K562 (cell line): ENCODE measurements at regions not wholly inside any gene's neighbourhood (a gene's known extent, or its start where the extent isn't known, plus 50 kb on each side); places are given as distances from the start of the nearest gene placed in this dataset.

ENCODE experiments used
- ATAC-seq: fragments of 200-7000 bp; cut with Tn5 transposase; 3 replicates; pipeline ENCODE4 v1.9.1; 2020; ENCODE audit warnings: moderate library complexity
- BruUV-seq: library from RNA; stranded (reverse); fragments of 400-500 nt; replicated peaks from 2 replicates; lab custom pipeline; 2021; lab: Mats Ljungman, UMichigan
- CTCF ChIA-PET: fragments of 300-600 bp; formaldehyde crosslinking; extraction: SDS; loops from one replicate; lab custom pipeline; 2021; ENCODE audit warnings: low intra/inter-chr PET ratio; lab: Yijun Ruan, JAX
- POLR2A ChIA-PET: fragments of 300-600, 350-650 bp; sonication (Branson Sonifier 250); formaldehyde crosslinking; extraction: SDS; loops from one replicate; lab custom pipeline; 2021; ENCODE audit warnings: antibody characterized with exemption, inconsistent platforms; lab: Yijun Ruan, JAX
- DNase-seq, 4 experiments: peaks; one replicate each; pipeline versions ENCODE4 v3.0.0 to v3.0.0-alpha.2; 2011 to 2018; ENCODE audit warnings: low spot score in 3 of 4, mixed read lengths in 3 of 4; ENCODE audit errors: extremely low read depth in 1 of 4
- FAIRE-seq: peaks from 2 replicates; lab custom pipeline; 2011; peaks lifted over from hg19 to GRCh38; lab: Jason Lieb, UNC
- H2AFZ ChIP-seq: 2 replicates; pipeline ENCODE4 v1.6.0; 2011; ENCODE audit warnings: low read depth, low read length, control low read depth, inconsistent platforms
- H3K27ac ChIP-seq: fragments of 200-600 bp; 3 replicates; pipeline ENCODE4 v1.8.0; 2011; ENCODE audit warnings: low read depth, mild to moderate bottlenecking, control low read depth, inconsistent platforms, low read length, moderate library complexity, mixed read lengths; ENCODE audit errors: extremely low read depth
- H3K27me3 ChIP-seq, 2 experiments: fragments of 300-600 bp in 1 of 2; 2 replicates in 1 of 2; 3 replicates in 1 of 2; pipeline versions ENCODE4 v1.6.0 to v1.8.0; 2011; ENCODE audit warnings: inconsistent platforms in 2 of 2, low read length in 2 of 2, mild to moderate bottlenecking in 1 of 2, mixed read lengths in 1 of 2, moderate library complexity in 1 of 2; ENCODE audit not compliant: control insufficient read depth in 2 of 2, insufficient read depth in 2 of 2
- H3K36me3 ChIP-seq: fragments of 300-600 bp; 3 replicates; pipeline ENCODE4 v1.8.0; 2011; ENCODE audit warnings: mild to moderate bottlenecking, low read length, inconsistent platforms; ENCODE audit not compliant: control insufficient read depth, insufficient read depth
- H3K4me1 ChIP-seq, 2 experiments: fragments of 200-600 bp in 1 of 2; replicated peaks in 1 of 2; 2 replicates in 1 of 2; 3 replicates in 1 of 2; pipeline versions ENCODE4 v1.5.1 to v1.8.0; 2011; ENCODE audit warnings: inconsistent platforms in 2 of 2, low read length in 2 of 2, mild to moderate bottlenecking in 1 of 2, mixed read lengths in 1 of 2, moderate library complexity in 1 of 2; ENCODE audit not compliant: control insufficient read depth in 2 of 2, insufficient read depth in 2 of 2
- H3K4me2 ChIP-seq: 2 replicates; pipeline ENCODE4 v1.6.1; 2011; ENCODE audit warnings: low read length, control low read depth, inconsistent platforms, mixed read lengths; ENCODE audit not compliant: insufficient read depth
- H3K4me3 ChIP-seq: fragments of 200-600 bp; sonication (generic), shearing (Covaris generic); 2 replicates; pipeline ENCODE4 v1.5.1; 2016; ENCODE audit warnings: control low read depth, inconsistent platforms
- H3K79me2 ChIP-seq: fragments of 200-600 bp; 3 replicates; pipeline ENCODE4 v1.8.0; 2011; ENCODE audit warnings: low read length, inconsistent platforms; ENCODE audit not compliant: control insufficient read depth, insufficient read depth
- H3K9ac ChIP-seq, 2 experiments: 2 replicates each; pipeline versions ENCODE4 v1.6.0 to v1.6.1; 2011; ENCODE audit warnings: low read depth in 2 of 2, low read length in 2 of 2, control low read depth in 1 of 2, inconsistent platforms in 1 of 2, mild to moderate bottlenecking in 1 of 2, mixed read lengths in 1 of 2; ENCODE audit not compliant: insufficient read depth in 1 of 2
- H3K9me1 ChIP-seq: one replicate; pipeline ENCODE4 v1.6.0; 2011; ENCODE audit warnings: inconsistent platforms, mild to moderate bottlenecking, low read length, moderate library complexity; ENCODE audit not compliant: control insufficient read depth, insufficient read depth
- H3K9me3 ChIP-seq: replicated peaks from 2 replicates; pipeline ENCODE4 v1.5.1; 2011; ENCODE audit warnings: low read depth, low read length, inconsistent platforms; ENCODE audit not compliant: control insufficient read depth, insufficient read depth
- H4K20me1 ChIP-seq: replicated peaks from 2 replicates; pipeline ENCODE4 v1.6.1; 2011; ENCODE audit warnings: low read length, inconsistent platforms, mixed read lengths; ENCODE audit not compliant: control insufficient read depth, insufficient read depth
- ARID1B ChIP-seq: fragments of 450-650 bp; IDR thresholded peaks from 2 replicates; pipeline ENCODE4 v1.6.1; 2016; ENCODE audit warnings: antibody characterized with exemption, mild to moderate bottlenecking, inconsistent platforms
- BRCA1 ChIP-seq, 2 experiments: fragments of 450-650 bp in 1 of 2; sonication (generic) in 1 of 2; formaldehyde crosslinking in 1 of 2; IDR thresholded peaks; 2 replicates each; pipeline versions ENCODE4 v1.5.0 to v1.6.1; 2017 to 2020; ENCODE audit warnings: mild to moderate bottlenecking in 1 of 2, missing genetic modification reagents in 1 of 2
- CCAR2 ChIP-seq: fragments of 200-400 bp; formaldehyde crosslinking; IDR thresholded peaks from 2 replicates; pipeline ENCODE4 v1.6.1; 2017; ENCODE audit warnings: mild to moderate bottlenecking, low read depth, low read length
- EP400 ChIP-seq: fragments of 450-650 bp; IDR thresholded peaks from 2 replicates; pipeline ENCODE4 v1.6.1; 2017; ENCODE audit warnings: antibody characterized with exemption, mild to moderate bottlenecking, moderate library complexity
- NFXL1 ChIP-seq: fragments of 450-650 bp; formaldehyde crosslinking; IDR thresholded peaks from 2 replicates; pipeline ENCODE4 v1.4.0; 2021; ENCODE audit warnings: mild to moderate bottlenecking
- PHTF2 ChIP-seq: fragments of 250-450 bp; sonication (Bioruptor Pico); IDR thresholded peaks from 2 replicates; pipeline ENCODE4 v1.5.0; 2021; ENCODE audit warnings: mild to moderate bottlenecking
- SMARCB1 ChIP-seq: IDR thresholded peaks from 2 replicates; pipeline ENCODE4 v1.6.1; 2011; ENCODE audit warnings: improper control_type of control experiment, low read depth; ENCODE audit not compliant: insufficient read length
- SNRNP70 ChIP-seq: fragments of 200-400 bp; formaldehyde crosslinking; optimal IDR thresholded peaks from 2 replicates; pipeline ENCODE3; 2017; ENCODE audit warnings: low read depth, low read length
- TBL1XR1 ChIP-seq, 2 experiments: IDR thresholded peaks; 2 replicates each; pipeline ENCODE4 v1.6.1; 2012; ENCODE audit warnings: improper control_type of control experiment in 2 of 2, low read length in 2 of 2, mild to moderate bottlenecking in 1 of 2
- TEAD4 ChIP-seq, 2 experiments: sonication (generic) in 1 of 2; formaldehyde crosslinking in 1 of 2; IDR thresholded peaks; 2 replicates each; pipeline versions ENCODE4 v1.6.1 to v1.8.0; 2012 to 2022; ENCODE audit warnings: borderline replicate concordance in 1 of 2, inconsistent platforms in 1 of 2, low read length in 1 of 2, mild to moderate bottlenecking in 1 of 2, missing genetic modification reagents in 1 of 2
- ZNF143 ChIP-seq: sonication (generic); formaldehyde crosslinking; IDR thresholded peaks from 2 replicates; pipeline ENCODE4 v1.9.0; 2022; ENCODE audit warnings: mild to moderate bottlenecking, missing genetic modification reagents
- ZZZ3 ChIP-seq: fragments of 450-650 bp; IDR thresholded peaks from 2 replicates; pipeline ENCODE4 v1.6.1; 2016; ENCODE audit warnings: antibody characterized with exemption, mild to moderate bottlenecking, moderate library complexity
- WGBS: fragments of 100-300 bp; shearing (Covaris generic); methylation state at CpG from one replicate; pipeline ENCODE4 v1.1.6; 2016; ENCODE audit warnings: low coverage, mixed read lengths; ENCODE audit not compliant: insufficient coverage; ENCODE audit errors: missing lambda C conversion rate; 5-methylcytosine and 5-hydroxymethylcytosine counted together
- in situ Hi-C: fragments of 300-500 bp; cut with MboI; formaldehyde crosslinking; loops from 4 replicates; pipeline ENCODE4 v1.15.0; 2018; ENCODE audit warnings: inconsistent platforms, mixed read lengths
- intact Hi-C: fragments of 100-400 bp; cut with micrococcal nuclease; formaldehyde crosslinking; loops from 2 replicates; pipeline ENCODE4 v1.14.2; 2022
- TF ChIP-seq, protein P1 (sequence below): sonication (generic); formaldehyde crosslinking; IDR thresholded peaks from 2 replicates; pipeline ENCODE4 v1.8.0; 2022; ENCODE audit warnings: mild to moderate bottlenecking, missing genetic modification reagents
- TF ChIP-seq, protein P2 (sequence below): fragments of 450-650 bp; IDR thresholded peaks from 2 replicates; pipeline ENCODE4 v1.6.1; 2016

GRCh38 chr5:23451156-23451555 lies 56.3 kb upstream of the PRDM9 start:
- ChIA-PET POLR2A (no interaction called here), CTCF (no interaction called here)
- Histone ChIP-seq H3K9me1 (no peaks in the 10 kb centered on the region), H4K20me1 (no peaks in the 10 kb centered on the region), H3K79me2 (no peaks in the 10 kb centered on the region), H3K9ac (no peak overlapping the region)
- intact Hi-C loops, result no loop called here
- WGBS, result 0% methylated on average over 1 of the region's 1 CpG
- BruUV-seq, result no TSS peak
- no peak for ATAC-seq
- TF ChIP-seq CCAR2 (no peak), TBL1XR1 (IDR thresholded peaks at IDR 0.05; ENCODE audit: low read length in 2 of 2) (no peak), ZZZ3 (no peak), NFXL1 (CRISPR knock-in tag) (no peak), BRCA1 (IDR thresholded peaks at IDR 0.05) (no peak), BRCA1 (CRISPR knock-in tag; IDR thresholded peaks at IDR 0.05) (no peak), EP400 (no peak), ARID1B (no peak), SMARCB1 (no peak), PHTF2 (CRISPR knock-in tag) (no peak), ZNF143 (CRISPR knock-in tag) (no peak), SNRNP70 (no peak), TEAD4 (IDR thresholded peaks at IDR 0.05; ENCODE audit: low read length) (no peak), TEAD4 (CRISPR knock-in tag; IDR thresholded peaks at IDR 0.05; ENCODE audit: borderline replicate concordance) (no peak)
- TF ChIP-seq, protein P1, sequence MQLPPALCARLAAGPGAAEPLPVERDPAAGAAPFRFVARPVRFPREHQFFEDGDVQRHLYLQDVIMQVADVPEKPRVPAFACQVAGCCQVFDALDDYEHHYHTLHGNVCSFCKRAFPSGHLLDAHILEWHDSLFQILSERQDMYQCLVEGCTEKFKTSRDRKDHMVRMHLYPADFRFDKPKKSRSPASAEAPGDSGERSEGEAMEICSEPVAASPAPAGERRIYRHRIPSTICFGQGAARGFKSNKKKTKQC, result no peak
- TF ChIP-seq, protein P2, sequence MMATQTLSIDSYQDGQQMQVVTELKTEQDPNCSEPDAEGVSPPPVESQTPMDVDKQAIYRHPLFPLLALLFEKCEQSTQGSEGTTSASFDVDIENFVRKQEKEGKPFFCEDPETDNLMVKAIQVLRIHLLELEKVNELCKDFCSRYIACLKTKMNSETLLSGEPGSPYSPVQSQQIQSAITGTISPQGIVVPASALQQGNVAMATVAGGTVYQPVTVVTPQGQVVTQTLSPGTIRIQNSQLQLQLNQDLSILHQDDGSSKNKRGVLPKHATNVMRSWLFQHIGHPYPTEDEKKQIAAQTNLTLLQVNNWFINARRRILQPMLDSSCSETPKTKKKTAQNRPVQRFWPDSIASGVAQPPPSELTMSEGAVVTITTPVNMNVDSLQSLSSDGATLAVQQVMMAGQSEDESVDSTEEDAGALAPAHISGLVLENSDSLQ, result no peak
- TF ChIP-seq, all 486 proteins: peak for 0
- Histone ChIP-seq H2AFZ (no peak overlapping the region), H3K4me2 (no peak overlapping the region), H3K4me1 (no peaks in the 10 kb centered on the region), H3K36me3 (no peaks in the 10 kb centered on the region), H3K4me3 (no peak overlapping the region), H3K9me3 (no peaks in the 10 kb centered on the region; the same call in 1 of the 2 replicates), H3K27ac (no peak overlapping the region), H3K27me3 (no peaks in the 10 kb centered on the region)
- DNase-seq (no peak), FAIRE-seq (no peak)
- in situ Hi-C loops, result no loop called here
